Panc1 (cell line): ENCODE measurements at regions not wholly inside any gene's neighbourhood (a gene's known extent, or its start where the extent isn't known, plus 50 kb on each side); places are given as distances from the start of the nearest gene placed in this dataset.
A peak's percentile ranks its signal among the peaks of the same experiment; 100 is the strongest.

ENCODE experiments used
- ATAC-seq: fragments of 200-7000 bp; cut with Tn5 transposase; 2 replicates; pipeline ENCODE4 v1.9.1; 2020; ENCODE audit warnings: mild to moderate bottlenecking, moderate library complexity
- BruUV-seq: library from RNA; stranded (reverse); fragments of 400-500 nt; replicated peaks from 2 replicates; lab custom pipeline; 2021; lab: Mats Ljungman, UMichigan
- CTCF ChIA-PET: fragments of 300-600 bp; sonication (Branson Sonifier 250); formaldehyde crosslinking; loops from one replicate; lab custom pipeline; 2022; ENCODE audit warnings: antibody characterized with exemption; lab: Charles Lee
- POLR2A ChIA-PET: fragments of 300-600 bp; sonication (Branson Sonifier 250); formaldehyde crosslinking; loops from one replicate; lab custom pipeline; 2022; ENCODE audit warnings: antibody characterized with exemption; lab: Charles Lee
- DNase-seq: peaks from one replicate; pipeline ENCODE4 v3.0.0-alpha.2; 2010; ENCODE audit warnings: low read depth, low spot score
- H3K27ac ChIP-seq: 2 replicates; pipeline ENCODE4 v1.5.1; 2011; ENCODE audit warnings: mild to moderate bottlenecking, low read length, inconsistent platforms
- H3K27me3 ChIP-seq: fragments of 200-500 bp; sonication (Bioruptor generic); 2 replicates; pipeline ENCODE4 v1.6.0; 2014; ENCODE audit warnings: low read length, inconsistent platforms; ENCODE audit not compliant: control insufficient read depth, insufficient read depth
- H3K36me3 ChIP-seq: fragments of 200-500 bp; sonication (Bioruptor generic); 2 replicates; pipeline ENCODE4 v1.5.1; 2014; ENCODE audit warnings: inconsistent platforms, mild to moderate bottlenecking, low read length, moderate library complexity; ENCODE audit not compliant: control insufficient read depth, insufficient read depth
- H3K4me1 ChIP-seq: 2 replicates; pipeline ENCODE4 v1.5.1; 2011; ENCODE audit warnings: inconsistent platforms, mild to moderate bottlenecking, low read length, moderate library complexity; ENCODE audit not compliant: control insufficient read depth, insufficient read depth
- H3K4me3 ChIP-seq, 2 experiments: 2 replicates each; pipeline ENCODE4 v1.5.1; 2011 to 2012; ENCODE audit warnings: low read depth in 2 of 2, low read length in 2 of 2, mild to moderate bottlenecking in 2 of 2, inconsistent platforms in 1 of 2, moderate library complexity in 1 of 2
- H3K9me3 ChIP-seq: fragments of 200-500 bp; sonication (Bioruptor generic); 2 replicates; pipeline ENCODE4 v1.5.1; 2014; ENCODE audit warnings: low read depth, mild to moderate bottlenecking, inconsistent platforms, low read length, moderate library complexity; ENCODE audit not compliant: control insufficient read depth, insufficient read depth
- CTCF ChIP-seq: fragments of 450-650 bp; IDR thresholded peaks from 2 replicates; pipeline ENCODE4 v1.5.1; 2017; ENCODE audit warnings: mild to moderate bottlenecking
- POLR2AphosphoS5 ChIP-seq: IDR thresholded peaks from 2 replicates; pipeline ENCODE4 v1.6.1; 2012; ENCODE audit warnings: mild to moderate bottlenecking, low read depth, low read length, moderate library complexity
- SIN3A ChIP-seq: IDR thresholded peaks from 2 replicates; pipeline ENCODE4 v1.6.1; 2012; ENCODE audit warnings: low read depth, mild to moderate bottlenecking, low read length, moderate library complexity, borderline replicate concordance; ENCODE audit not compliant: insufficient read depth
- TCF7L2 ChIP-seq: IDR thresholded peaks from 2 replicates; pipeline ENCODE4 v1.6.1; 2011; ENCODE audit warnings: mild to moderate bottlenecking, low read depth, low read length, inconsistent platforms
- in situ Hi-C: cut with HindIII; loops from 2 replicates; pipeline ENCODE4 v1.10.0; 2016; ENCODE audit warnings: low sequenced_read_pairs, low pct_unique_long_range_greater_than_20kb
- intact Hi-C: fragments of 100-400 bp; cut with micrococcal nuclease; formaldehyde crosslinking; loops from one replicate; pipeline ENCODE4 v1.10.0; 2022; ENCODE audit not compliant: unreplicated experiment
- TF ChIP-seq, protein P1 (sequence below), 2 experiments: IDR thresholded peaks; 2 replicates each; pipeline ENCODE4 v1.6.1; 2011 to 2012; ENCODE audit warnings: low read depth in 2 of 2, control low read depth in 1 of 2, low read length in 1 of 2, mild to moderate bottlenecking in 1 of 2, moderate library complexity in 1 of 2; ENCODE audit not compliant: insufficient read depth in 1 of 2

DNA sequence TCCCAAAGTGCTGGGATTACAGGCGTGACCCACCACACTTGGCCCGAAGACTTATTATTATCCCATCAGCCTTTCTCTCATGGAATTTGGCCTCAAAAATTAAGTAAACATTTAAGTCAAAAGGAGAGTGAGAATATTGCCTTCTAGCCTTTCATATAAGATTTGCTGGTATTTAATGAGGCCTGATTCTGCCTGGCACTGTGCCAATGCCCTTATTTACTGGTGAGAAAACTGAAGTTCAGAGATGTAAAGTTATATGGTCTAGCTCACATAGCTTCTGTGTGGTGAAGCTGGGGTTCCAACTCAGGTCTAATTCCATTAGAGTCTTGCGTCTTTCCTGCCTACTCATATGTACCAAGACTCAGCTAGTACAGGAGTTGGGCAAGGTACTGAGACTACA, 260.2 kb downstream of the SDHAF3 start:
- Histone ChIP-seq H3K4me3 (no peak overlapping the region), H3K36me3 (no peaks in the 10 kb centered on the region), H3K4me1 (no peaks in the 10 kb centered on the region), H3K9me3 (no peaks in the 10 kb centered on the region), H3K27ac (no peak overlapping the region), H3K27me3 (no peaks in the 10 kb centered on the region)
- in situ Hi-C loops = no loop called here
- intact Hi-C loops = no loop called here
- TF ChIP-seq CTCF (no peak), TCF7L2 (no peak), SIN3A (no peak), POLR2AphosphoS5 (no peak)
- TF ChIP-seq, protein P1, sequence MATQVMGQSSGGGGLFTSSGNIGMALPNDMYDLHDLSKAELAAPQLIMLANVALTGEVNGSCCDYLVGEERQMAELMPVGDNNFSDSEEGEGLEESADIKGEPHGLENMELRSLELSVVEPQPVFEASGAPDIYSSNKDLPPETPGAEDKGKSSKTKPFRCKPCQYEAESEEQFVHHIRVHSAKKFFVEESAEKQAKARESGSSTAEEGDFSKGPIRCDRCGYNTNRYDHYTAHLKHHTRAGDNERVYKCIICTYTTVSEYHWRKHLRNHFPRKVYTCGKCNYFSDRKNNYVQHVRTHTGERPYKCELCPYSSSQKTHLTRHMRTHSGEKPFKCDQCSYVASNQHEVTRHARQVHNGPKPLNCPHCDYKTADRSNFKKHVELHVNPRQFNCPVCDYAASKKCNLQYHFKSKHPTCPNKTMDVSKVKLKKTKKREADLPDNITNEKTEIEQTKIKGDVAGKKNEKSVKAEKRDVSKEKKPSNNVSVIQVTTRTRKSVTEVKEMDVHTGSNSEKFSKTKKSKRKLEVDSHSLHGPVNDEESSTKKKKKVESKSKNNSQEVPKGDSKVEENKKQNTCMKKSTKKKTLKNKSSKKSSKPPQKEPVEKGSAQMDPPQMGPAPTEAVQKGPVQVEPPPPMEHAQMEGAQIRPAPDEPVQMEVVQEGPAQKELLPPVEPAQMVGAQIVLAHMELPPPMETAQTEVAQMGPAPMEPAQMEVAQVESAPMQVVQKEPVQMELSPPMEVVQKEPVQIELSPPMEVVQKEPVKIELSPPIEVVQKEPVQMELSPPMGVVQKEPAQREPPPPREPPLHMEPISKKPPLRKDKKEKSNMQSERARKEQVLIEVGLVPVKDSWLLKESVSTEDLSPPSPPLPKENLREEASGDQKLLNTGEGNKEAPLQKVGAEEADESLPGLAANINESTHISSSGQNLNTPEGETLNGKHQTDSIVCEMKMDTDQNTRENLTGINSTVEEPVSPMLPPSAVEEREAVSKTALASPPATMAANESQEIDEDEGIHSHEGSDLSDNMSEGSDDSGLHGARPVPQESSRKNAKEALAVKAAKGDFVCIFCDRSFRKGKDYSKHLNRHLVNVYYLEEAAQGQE (IDR thresholded peaks at IDR 0.05; ENCODE audit: insufficient read depth in 1 of 2, low read depth in 2 of 2, low read length in 1 of 2) = no peak
- no peak for DNase-seq
- ChIA-PET CTCF (no interaction called here), POLR2A (no interaction called here)
- no TSS peak for BruUV-seq
- no peak for ATAC-seq

DNA sequence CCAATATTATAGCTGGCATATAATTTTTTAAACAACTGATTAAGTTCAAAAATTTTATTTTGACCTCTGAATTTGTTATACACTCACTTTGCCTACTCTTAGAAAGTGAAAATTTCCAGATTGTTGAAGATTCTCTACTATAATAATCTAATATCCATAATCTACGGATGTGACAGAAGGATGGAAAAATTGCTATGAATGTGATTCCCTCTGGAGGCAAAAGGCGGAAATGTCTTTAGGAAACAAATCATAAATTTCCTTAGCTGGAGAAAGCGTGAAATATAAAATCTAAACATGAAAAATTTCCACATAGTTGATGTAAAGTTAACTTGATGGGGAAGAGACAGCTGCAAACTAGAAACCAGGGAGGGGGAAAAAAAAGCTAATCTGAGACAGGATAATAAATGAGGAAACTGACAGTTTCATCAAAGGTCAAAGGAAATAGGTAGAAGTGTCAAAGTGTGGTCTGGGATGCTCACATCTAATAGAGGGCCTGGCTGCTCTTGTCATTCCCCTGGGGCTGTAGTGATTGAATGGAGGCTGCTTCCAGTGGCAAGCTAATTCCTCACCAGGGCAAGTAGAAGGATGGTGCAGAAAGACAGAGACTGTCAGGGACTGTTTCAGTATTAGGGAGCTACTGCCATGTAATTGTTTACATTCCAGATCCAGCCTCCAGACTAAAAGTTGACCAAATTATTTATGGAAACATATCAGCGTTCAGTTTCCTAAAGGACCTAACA, 264.5 kb downstream of the SDHAF3 start:
- no peaks in the 10 kb centered on the region for H3K27me3 ChIP-seq
- DNase-seq = no peak
- POLR2A ChIA-PET = no interaction called here
- no peaks in the 10 kb centered on the region for H3K36me3 ChIP-seq
- TF ChIP-seq TCF7L2 (no peak), POLR2AphosphoS5 (no peak), CTCF (peak; percentile 16; the same call in 1 of the 2 replicates), SIN3A (no peak)
- TF ChIP-seq, protein P1 (IDR thresholded peaks at IDR 0.05; ENCODE audit: insufficient read depth in 1 of 2, low read depth in 2 of 2, low read length in 1 of 2) = no peak
- H3K27ac ChIP-seq = no peak overlapping the region
- BruUV-seq = no TSS peak
- intact Hi-C loops (no loop called here), in situ Hi-C loops (no loop called here)
- CTCF ChIA-PET = no interaction called here
- no peaks in the 10 kb centered on the region for H3K4me1 ChIP-seq
- no peaks in the 10 kb centered on the region for H3K9me3 ChIP-seq
- ATAC-seq = no peak
- H3K4me3 ChIP-seq = no peak overlapping the region
